GM18873 (cell line): ENCODE measurements at regions not wholly inside any gene's neighbourhood (a gene's known extent, or its start where the extent isn't known, plus 50 kb on each side); places are given as distances from the start of the nearest gene placed in this dataset.
"Not testable (repeated sequence)": the region's sequence is repeated elsewhere in the genome, so short reads cannot be mapped to it uniquely, and the experiment has no call there.

ENCODE experiments used
- ATAC-seq: cut with Tn5 transposase; IDR thresholded peaks from one replicate; pipeline ENCODE4 v1.9.1; 2021; ENCODE audit warnings: mild to moderate bottlenecking, moderate library complexity, moderate number of reproducible peaks; ENCODE audit not compliant: unreplicated experiment, low FRiP score

DNA sequence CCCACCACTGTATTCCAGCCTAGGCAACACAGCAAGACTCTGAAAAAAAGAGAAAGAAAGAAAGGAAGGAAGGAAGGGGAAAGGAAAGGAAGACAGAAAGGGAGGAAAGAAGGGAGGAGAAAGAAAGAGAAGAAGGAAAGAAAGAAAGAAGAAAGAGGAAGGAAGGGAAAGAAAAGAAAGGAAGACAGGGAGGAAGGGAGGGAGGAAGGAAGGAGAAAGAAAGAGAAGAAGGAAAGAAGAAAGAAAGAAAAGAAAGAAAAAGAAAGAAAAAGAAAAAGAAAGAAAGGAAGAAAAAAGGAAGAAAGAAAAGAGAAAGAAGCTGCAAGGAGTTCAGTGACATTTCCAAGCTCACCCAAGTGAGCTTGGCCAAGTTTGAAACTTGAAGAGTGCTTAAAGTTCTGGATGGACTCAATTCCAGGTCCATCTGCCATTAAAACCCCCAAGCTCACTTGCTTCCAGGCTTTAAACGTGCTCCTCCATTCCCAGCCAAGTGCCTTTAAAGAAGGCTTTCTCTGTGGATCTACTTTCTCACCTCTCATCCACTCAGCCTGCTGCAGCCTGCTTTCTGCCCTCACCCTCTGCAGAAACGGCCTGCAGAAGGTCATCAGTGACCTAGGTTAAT, 101.5 kb downstream of the VCPKMT start:
- no peak for ATAC-seq

DNA sequence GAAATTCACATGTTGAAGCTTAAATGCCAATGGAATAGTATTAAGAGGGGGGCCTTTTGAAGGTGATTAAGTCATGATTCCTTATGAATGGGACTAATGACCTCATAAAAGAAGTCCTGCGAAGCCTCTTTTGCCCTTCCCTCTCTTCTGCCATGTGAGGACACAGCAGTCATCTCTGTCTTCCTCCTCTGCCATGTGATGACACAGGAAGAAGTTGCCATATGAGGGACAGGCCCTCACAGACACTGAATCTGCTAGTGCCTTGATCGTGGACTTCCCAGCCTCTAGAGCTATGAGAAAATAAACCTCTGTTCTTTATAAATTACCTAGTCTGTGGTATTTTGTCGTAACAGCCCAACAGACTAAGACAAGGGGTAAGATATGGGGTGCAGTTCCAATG, 100.7 kb downstream of the VCPKMT start:
- no peak for ATAC-seq

GRCh38 chr14:50018201-50018932, 98.0 kb downstream of the VCPKMT start:
- ATAC-seq: no peak

- no peak for ATAC-seq
These were observed 97.5 kb downstream of the VCPKMT start for GRCh38 chr14:50018933-50019210.

DNA sequence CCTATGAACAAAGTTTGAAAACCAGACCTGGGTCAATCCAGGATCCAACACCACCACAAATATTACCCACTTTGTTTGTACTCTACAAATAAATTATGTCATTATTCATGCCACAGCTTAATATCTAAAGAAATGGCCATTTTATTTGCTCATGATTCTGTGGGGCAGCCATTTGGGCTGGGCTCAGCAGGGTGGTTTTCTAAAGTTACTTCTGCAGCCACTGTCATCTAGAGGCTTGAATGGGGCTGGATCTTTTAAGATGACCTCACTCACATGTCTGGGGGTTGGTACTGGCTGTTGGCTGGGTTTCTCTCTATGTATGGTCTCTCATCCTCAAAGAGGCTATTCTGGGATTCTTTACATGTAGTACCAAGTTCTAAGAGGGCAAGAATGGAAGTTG, 96.2 kb downstream of the VCPKMT start:
- no peak for ATAC-seq

DNA sequence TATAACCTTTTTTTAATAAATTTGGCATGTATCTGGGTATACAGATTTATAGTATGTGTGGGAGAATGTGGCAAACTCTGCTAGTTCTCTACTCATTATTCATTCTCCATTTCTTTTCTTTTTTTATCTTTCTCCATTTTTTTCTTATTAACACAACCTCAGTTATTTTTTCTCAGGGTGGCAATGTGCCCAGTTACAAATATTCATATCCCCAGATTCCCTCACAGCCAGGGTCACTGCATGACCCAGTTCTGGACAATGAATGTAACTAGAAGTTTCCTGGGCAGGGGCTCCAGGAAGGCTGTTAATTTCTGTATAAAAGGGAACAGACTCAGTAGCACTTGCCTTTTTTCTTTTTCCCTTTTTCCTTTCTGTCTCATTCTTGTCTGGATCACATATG, 95.6 kb downstream of the VCPKMT start:
- ATAC-seq: no peak

DNA sequence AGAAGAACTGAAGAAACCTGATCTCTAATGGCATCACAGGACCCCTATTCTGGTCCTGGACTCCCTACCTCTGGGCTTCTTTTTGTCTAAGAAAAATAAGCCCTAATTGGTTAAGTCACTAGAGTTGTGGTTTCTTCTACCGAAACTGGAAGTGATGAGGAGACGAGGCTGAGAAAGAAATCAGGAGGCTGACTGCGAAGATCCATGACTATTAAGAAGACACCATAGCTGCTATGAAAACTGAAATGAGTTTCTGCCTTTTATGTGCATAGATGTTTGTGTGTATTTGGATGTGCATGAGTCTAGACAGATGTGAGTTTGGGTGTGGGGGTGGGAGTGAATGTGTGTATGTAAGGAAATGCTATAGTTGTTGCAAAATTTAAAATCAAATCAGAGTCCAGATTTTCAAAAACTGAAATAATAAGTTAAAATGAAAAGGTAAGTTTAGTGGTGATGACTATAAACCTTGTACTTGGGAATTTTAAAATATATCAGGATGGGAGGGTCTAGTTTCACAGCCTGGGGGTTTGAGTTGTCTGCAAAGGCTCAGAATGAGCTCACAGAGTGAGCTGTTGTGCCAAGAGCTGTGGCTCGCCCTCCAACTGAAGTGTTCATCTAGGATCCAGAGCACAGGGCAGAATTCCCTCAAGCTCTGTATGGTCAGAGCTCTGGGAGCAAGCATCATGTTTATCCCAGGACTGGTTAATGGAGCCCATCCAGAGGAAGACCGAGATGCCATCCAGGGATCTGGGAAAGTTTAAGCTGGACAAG, 94.9 kb downstream of the VCPKMT start:
- ATAC-seq: no peak

- no peak for ATAC-seq
These were observed 93.7 kb downstream of the VCPKMT start for GRCh38 chr14:50022661-50023060.

- no peak for ATAC-seq
These were observed 92.5 kb downstream of the VCPKMT start for GRCh38 chr14:50023671-50024490.

GRCh38 chr14:50025073-50025472, 91.3 kb downstream of the VCPKMT start:
- ATAC-seq: no peak

- ATAC-seq: no peak
These were observed 90.6 kb downstream of the VCPKMT start for GRCh38 chr14:50025776-50026175.

GRCh38 chr14:50026396-50026795, 90.0 kb downstream of the VCPKMT start:
- ATAC-seq: no peak

DNA sequence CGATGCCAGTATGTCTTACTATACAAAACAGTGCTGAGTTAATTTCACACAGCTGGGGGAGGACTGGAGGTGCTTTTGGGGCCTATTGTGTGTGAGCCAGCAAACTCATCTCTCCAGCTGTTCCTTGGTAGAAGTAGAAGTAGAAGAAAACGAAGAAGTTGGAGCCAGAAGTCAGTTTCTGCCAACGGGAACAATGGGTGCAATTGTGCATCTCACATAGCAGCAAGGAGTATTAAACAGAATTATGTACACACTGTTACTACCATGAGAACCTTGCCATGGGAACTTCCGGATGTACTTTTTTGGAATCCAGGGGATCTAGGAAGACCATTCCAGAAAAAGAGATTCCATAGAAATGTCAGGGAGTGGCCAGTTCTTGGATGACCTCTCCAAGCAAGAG, 88.6 kb downstream of the VCPKMT start:
- ATAC-seq: no peak

- ATAC-seq: no peak
These were observed 87.9 kb downstream of the VCPKMT start for GRCh38 chr14:50028458-50028857.

DNA sequence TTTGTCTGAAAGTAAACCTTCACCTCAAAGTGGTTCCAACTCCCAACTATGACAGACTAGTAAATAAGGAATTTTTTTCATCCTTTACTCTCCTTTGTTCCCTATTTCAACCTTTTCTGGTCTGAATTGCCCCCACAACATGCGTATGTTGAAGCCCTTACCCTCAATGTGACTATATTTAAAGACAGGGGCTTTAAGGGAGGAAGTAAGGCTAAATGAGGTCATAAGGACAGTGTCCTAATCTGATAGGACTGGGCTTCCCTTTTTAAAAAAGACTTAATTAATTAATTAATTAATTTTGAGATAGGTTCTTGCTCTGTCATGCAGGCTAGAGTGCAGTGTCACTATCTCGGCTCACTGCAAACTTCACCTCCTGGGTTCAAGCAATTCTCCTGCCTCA, 86.3 kb downstream of the VCPKMT start:
- no peak for ATAC-seq

DNA sequence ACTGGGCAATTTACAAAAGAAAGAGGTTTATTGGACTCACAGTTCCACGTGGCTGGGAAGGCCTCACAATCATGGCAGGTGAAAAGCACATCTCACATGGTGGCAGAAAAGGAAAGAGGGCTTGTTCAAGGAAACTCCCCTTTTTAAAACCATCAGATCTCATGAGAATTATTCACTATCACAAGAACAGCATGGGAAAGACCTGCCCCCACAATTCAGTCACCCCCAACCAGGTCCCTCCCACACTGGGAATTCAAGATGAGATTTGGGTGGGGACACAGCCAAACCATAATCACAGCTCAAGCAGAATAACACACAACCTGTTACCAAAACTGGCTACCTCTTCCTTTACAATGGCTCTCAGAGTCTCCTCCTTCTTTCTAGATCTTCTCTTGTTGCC, 85.5 kb downstream of the VCPKMT start:
- not testable (repeated sequence) for ATAC-seq

- no peak for ATAC-seq
These were observed 84.6 kb downstream of the VCPKMT start for GRCh38 chr14:50031602-50032313.

DNA sequence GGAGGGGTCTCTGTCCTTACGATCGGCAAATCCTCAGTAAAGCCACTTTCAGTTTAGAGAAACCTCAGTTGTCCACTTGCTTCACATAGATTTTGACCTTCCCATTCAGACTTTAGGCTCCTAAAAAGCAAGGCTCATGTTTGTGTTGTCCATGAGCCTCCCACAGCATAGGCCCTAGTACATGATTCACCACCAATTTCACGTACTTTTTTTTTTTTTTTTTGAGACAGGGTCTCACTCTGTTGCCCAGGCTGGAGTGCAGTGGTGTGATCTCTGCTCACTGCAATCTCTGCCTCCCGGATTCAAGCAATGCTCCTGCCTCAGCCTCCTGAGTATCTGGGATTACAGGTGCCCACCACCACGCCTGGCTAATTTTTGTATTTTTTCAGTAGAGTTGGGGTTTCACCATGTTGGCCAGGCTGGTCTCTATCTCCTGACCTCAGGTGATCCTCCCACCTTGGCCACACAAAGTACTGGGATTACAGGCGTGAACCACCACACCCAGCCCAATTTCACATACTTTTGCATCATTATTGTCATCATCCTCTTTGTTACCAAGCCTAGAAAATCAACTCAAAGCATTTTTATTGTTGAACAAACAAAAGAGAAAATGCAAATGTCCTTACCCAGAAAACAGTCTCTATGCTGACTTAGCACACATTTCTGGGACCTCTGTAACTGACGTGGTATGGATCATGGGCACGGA, 83.8 kb downstream of the VCPKMT start:
- not testable (repeated sequence) for ATAC-seq

- no peak for ATAC-seq
These were observed 81.2 kb downstream of the VCPKMT start for GRCh38 chr14:50035214-50035613.

GRCh38 chr14:50036211-50036610, 80.2 kb downstream of the VCPKMT start:
- no peak for ATAC-seq
